Esophagus muscularis mucosa (tissue), 4 donors: ENCODE measurements at regions not wholly inside any gene's neighbourhood (a gene's known extent, or its start where the extent isn't known, plus 50 kb on each side); places are given as distances from the start of the nearest gene placed in this dataset.

Source experiments
- EP300 ChIP-seq: sonication (generic); formaldehyde crosslinking; IDR thresholded peaks from one replicate; pipeline ENCODE4 v1.6.1; 2017; ENCODE audit warnings: antibody characterized with exemption
- POLR2A ChIP-seq: fragments of 450-650 bp; IDR thresholded peaks from one replicate; pipeline ENCODE4 v1.6.1; 2017; ENCODE audit warnings: antibody characterized with exemption, moderate library complexity, mild to moderate bottlenecking, low read depth
- TF ChIP-seq, protein P1 (sequence below), 3 experiments: fragments of 200-600 bp in 2 of 3; fragments of 450-650 bp in 1 of 3; sonication (generic) in 2 of 3; IDR thresholded peaks; one replicate each; pipeline ENCODE4 v1.5.1; 2017 to 2019; ENCODE audit warnings: antibody characterized with exemption in 3 of 3, mild to moderate bottlenecking in 2 of 3, moderate library complexity in 1 of 3

DNA sequence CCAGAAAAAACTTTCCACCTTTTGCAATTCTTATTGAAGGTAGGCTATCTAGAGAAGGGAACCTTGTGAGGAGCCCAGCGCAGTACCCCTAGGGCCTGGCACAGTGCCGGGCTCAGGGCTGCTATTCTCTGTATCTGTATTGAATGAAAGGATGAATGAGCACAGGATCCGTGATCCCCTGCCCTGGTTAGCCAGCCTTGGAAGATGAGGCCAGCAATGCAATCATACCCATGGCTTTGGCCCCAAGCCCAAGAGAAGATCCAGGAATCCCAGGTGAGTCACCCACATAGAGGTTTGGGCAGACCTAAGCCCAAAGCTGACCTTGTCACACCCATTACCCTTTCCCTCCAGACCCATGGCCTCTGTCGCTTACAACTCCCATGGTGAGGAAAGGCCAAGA, 92.5 kb upstream of the CD82 start:
- TF ChIP-seq, protein P1, sequence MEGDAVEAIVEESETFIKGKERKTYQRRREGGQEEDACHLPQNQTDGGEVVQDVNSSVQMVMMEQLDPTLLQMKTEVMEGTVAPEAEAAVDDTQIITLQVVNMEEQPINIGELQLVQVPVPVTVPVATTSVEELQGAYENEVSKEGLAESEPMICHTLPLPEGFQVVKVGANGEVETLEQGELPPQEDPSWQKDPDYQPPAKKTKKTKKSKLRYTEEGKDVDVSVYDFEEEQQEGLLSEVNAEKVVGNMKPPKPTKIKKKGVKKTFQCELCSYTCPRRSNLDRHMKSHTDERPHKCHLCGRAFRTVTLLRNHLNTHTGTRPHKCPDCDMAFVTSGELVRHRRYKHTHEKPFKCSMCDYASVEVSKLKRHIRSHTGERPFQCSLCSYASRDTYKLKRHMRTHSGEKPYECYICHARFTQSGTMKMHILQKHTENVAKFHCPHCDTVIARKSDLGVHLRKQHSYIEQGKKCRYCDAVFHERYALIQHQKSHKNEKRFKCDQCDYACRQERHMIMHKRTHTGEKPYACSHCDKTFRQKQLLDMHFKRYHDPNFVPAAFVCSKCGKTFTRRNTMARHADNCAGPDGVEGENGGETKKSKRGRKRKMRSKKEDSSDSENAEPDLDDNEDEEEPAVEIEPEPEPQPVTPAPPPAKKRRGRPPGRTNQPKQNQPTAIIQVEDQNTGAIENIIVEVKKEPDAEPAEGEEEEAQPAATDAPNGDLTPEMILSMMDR (IDR thresholded peaks at IDR 0.05) = no peak
- no peak for TF ChIP-seq POLR2A
- TF ChIP-seq EP300 = no peak
